Thyroid gland (tissue), 4 donors: ENCODE measurements at regions not wholly inside any gene's neighbourhood (a gene's known extent, or its start where the extent isn't known, plus 50 kb on each side); places are given as distances from the start of the nearest gene placed in this dataset.
"Not testable (repeated sequence)": the region's sequence is repeated elsewhere in the genome, so short reads cannot be mapped to it uniquely, and the experiment has no call there.

Experiments
- DNase-seq, 2 donors: peaks; one replicate each; pipeline ENCODE4 v3.0.0-alpha.2; 2019
- H3K27ac ChIP-seq, 3 donors: fragments of 200-600 bp; sonication (generic); 1 replicate in 2 of 3; 2 replicates in 1 of 3; pipeline ENCODE4 v1.5.1; 2016 to 2019; ENCODE audit warnings: mild to moderate bottlenecking in 1 of 3, moderate library complexity in 1 of 3
- H3K27me3 ChIP-seq: fragments of 200-600 bp; sonication (generic); one replicate; pipeline ENCODE4 v1.5.1; 2019
- H3K36me3 ChIP-seq, 2 donors: fragments of 200-600 bp; sonication (generic); one replicate each; pipeline ENCODE4 v1.5.1; 2016 to 2019
- H3K4me1 ChIP-seq, 2 donors: fragments of 200-600 bp; sonication (generic); one replicate each; pipeline ENCODE4 v1.5.1; 2017 to 2019
- H3K4me3 ChIP-seq, 3 donors: fragments of 200-600 bp; sonication (generic); replicated peaks in 1 of 3; 1 replicate in 2 of 3; 2 replicates in 1 of 3; pipeline ENCODE4 v1.5.1; 2016; ENCODE audit warnings: mild to moderate bottlenecking in 1 of 3
- H3K9me3 ChIP-seq: fragments of 200-600 bp; sonication (generic); one replicate; pipeline ENCODE4 v1.5.1; 2017
- POLR2A ChIP-seq, 2 donors: fragments of 450-650 bp; IDR thresholded peaks; one replicate each; pipeline ENCODE4 v1.6.1; 2017; ENCODE audit warnings: antibody characterized with exemption in 2 of 2, mild to moderate bottlenecking in 2 of 2, moderate library complexity in 1 of 2
- WGBS, 2 donors: methylation state at CpG; one replicate each; pipeline ENCODE4 v1.1.5; 2017; 5-methylcytosine and 5-hydroxymethylcytosine counted together
- intact Hi-C: fragments of 100-400 bp; cut with DNase I; formaldehyde crosslinking; loops from one replicate; pipeline ENCODE4 v1.15.1; 2023
- TF ChIP-seq, protein P1 (sequence below), 6 experiments: fragments of 200-600 bp in 3 of 6; fragments of 450-650 bp in 3 of 6; sonication (generic) in 3 of 6; IDR thresholded peaks; one replicate each; pipeline ENCODE4 v1.5.1; 2016 to 2019; ENCODE audit warnings: antibody characterized with exemption in 6 of 6, mild to moderate bottlenecking in 2 of 6, inconsistent platforms in 1 of 6, moderate library complexity in 1 of 6

DNA sequence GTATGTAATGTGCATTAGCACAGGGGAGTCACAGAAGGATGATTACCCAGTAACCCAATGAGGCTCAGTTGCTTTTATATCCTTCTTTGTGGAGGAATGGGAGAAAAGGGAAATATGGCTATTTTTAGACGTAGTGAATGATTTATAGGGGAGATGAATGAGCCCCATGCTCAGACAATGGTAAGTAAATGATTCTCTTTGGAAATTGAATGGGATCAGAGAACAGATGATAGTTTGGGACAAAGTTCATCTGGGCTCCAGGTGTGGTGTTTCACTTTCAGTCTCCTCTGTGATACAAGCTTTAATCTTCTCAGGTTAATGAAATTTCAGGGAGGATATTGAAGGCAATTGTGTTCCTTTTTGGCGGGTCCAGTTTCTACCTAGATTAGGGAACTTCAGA, 63.0 kb upstream of the MPP7 start:
- no peaks in the 10 kb centered on the region for H3K9me3 ChIP-seq

DNA sequence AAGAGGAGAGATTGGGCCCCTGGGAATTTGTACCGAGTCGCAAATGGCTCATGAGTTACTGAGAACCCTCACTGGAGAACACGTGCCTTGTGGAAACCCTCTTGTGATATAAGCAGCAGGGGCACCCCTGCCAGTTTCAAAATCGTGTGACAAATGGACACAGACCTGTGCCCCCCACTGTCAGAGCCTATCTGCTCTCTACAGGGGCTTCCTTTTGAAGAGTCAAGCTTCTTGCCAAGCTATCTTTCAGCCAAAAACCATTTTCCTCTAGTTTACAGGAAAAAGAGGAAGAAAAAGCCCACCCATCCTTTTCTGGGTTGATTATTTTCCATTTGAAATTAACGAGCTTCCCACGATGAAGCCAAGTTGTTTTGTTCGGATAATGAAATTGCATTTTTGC, 64.1 kb upstream of the MPP7 start:
- H3K27me3 ChIP-seq: no peaks in the 10 kb centered on the region
- H3K27ac ChIP-seq: no peak overlapping the region
- intact Hi-C loops: no loop called here
- no peaks in the 10 kb centered on the region for H3K4me1 ChIP-seq
- no peak for TF ChIP-seq POLR2A (IDR thresholded peaks at IDR 0.05)
- TF ChIP-seq, protein P1, sequence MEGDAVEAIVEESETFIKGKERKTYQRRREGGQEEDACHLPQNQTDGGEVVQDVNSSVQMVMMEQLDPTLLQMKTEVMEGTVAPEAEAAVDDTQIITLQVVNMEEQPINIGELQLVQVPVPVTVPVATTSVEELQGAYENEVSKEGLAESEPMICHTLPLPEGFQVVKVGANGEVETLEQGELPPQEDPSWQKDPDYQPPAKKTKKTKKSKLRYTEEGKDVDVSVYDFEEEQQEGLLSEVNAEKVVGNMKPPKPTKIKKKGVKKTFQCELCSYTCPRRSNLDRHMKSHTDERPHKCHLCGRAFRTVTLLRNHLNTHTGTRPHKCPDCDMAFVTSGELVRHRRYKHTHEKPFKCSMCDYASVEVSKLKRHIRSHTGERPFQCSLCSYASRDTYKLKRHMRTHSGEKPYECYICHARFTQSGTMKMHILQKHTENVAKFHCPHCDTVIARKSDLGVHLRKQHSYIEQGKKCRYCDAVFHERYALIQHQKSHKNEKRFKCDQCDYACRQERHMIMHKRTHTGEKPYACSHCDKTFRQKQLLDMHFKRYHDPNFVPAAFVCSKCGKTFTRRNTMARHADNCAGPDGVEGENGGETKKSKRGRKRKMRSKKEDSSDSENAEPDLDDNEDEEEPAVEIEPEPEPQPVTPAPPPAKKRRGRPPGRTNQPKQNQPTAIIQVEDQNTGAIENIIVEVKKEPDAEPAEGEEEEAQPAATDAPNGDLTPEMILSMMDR (IDR thresholded peaks at IDR 0.05): no peak
- DNase-seq: no peak
- no peaks in the 10 kb centered on the region for H3K36me3 ChIP-seq
- H3K9me3 ChIP-seq: no peaks in the 10 kb centered on the region
- 55 to 63% methylated on average over 7 of the region's 7 CpGs for WGBS, 2 donors
- H3K4me3 ChIP-seq: no peak overlapping the region

More for the DNA sequence above, 63.0 kb upstream of the MPP7 start:
- no peaks in the 10 kb centered on the region for H3K27me3 ChIP-seq
- H3K27ac ChIP-seq: no peak overlapping the region
- intact Hi-C loops: no loop called here
- H3K4me3 ChIP-seq: no peak overlapping the region
- H3K4me1 ChIP-seq: no peaks in the 10 kb centered on the region
- 71 to 77% methylated on average over 2 of the region's 2 CpGs for WGBS, 2 donors
- TF ChIP-seq POLR2A (IDR thresholded peaks at IDR 0.05): no peak
- no peaks in the 10 kb centered on the region for H3K36me3 ChIP-seq
- DNase-seq: no peak

DNA sequence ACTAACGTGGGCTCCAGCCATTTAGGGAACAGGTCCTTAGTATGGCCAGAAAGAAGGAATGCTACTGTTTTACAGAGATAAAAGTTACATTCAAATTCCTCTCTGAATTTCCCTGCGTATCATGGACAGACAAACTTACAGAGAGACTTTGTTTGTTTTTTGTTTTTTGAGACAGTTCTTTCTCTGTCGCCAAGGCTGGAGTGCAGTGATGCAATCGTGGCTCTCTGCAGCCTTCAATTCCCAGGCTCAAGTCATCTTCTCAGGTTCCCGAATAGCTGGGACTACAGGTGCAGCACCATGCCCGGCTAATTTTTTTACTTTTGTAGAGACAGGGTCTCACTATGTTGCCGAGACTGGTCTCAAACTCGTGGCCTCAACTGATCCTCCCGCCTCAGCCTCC, 64.5 kb upstream of the MPP7 start:
- Histone ChIP-seq H3K27ac (no peak overlapping the region), H3K4me1 (no peaks in the 10 kb centered on the region), H3K9me3 (no peaks in the 10 kb centered on the region), H3K27me3 (no peaks in the 10 kb centered on the region), H3K4me3 (no peak overlapping the region), H3K36me3 (no peaks in the 10 kb centered on the region)
- TF ChIP-seq, protein P1 (IDR thresholded peaks at IDR 0.05): no peak
- TF ChIP-seq POLR2A (IDR thresholded peaks at IDR 0.05): no peak
- DNase-seq: no peak
- intact Hi-C loops: no loop called here
- WGBS, 2 donors: 67 to 68% methylated on average over 9 of the region's 9 CpGs

DNA sequence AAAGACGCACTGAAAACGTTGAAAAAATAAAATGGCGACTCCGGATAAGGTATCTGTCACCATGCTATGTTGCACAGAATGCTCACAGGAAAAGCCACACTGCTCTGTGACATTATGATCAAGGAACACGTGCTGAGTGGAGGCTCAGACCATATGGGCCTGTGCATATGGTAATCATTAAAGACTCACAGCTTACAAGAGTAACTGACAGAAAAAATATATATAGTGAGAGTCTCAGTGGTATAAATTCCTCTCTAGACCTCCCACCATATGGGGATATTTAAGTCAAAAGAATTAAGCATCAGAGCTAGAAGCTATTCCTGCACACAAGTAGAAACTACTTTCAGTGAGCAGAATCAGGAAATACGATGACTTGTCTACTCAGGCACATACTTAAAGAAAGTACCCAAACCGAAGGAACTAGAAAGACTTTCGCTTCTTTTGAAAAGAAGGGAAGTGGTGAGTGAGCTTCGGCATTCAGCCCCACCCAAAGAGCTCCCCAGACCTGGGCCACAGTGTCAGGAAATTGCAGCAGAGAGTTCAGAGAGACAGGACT, 65.1 kb upstream of the MPP7 start:
- 57 to 63% methylated on average over 9 of the region's 9 CpGs for WGBS, 2 donors
- H3K36me3 ChIP-seq: no peaks in the 10 kb centered on the region
- no peak overlapping the region for H3K27ac ChIP-seq
- no peaks in the 10 kb centered on the region for H3K4me1 ChIP-seq
- no peak overlapping the region for H3K4me3 ChIP-seq
- no peaks in the 10 kb centered on the region for H3K27me3 ChIP-seq
- H3K9me3 ChIP-seq: no peaks in the 10 kb centered on the region
- TF ChIP-seq, protein P1 (IDR thresholded peaks at IDR 0.05): no peak
- no peak for TF ChIP-seq POLR2A (IDR thresholded peaks at IDR 0.05)
- peak in 1 of 2 donors; percentile 6 for DNase-seq
- intact Hi-C loops: no loop called here

DNA sequence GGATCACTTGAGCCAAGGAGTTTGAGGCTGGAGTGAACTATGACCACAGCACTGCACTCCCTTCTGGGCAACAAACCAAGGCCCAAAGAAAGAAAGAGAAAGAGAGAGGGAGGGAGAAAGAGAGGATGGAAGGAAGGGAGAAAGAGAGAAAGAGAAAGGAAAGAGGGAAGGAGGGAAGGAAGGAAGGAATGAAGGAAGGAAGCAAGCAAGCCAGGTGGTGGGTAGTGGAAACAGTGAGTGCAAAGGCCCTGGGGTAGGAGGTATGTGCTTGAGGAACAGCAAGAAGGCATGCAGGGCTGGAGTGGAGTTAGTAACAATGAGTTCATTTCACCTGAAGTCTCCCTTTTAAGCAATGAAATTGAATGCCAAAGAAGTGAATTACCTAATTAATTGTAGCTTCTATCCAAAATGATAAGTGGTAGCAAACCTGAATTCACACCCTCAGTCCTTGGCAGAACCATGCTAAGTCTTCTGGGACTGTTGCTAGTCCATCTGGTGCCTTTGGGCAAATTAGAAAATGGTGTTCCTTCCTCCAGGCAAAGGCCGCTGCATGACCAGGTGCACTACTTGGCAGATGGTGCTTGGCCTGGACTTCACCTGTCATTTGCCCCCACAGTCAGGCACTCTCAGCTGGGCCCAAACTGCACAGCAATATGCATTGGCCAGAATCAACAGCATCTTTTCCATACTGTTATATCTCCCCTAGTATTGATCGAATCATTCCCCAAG, 67.4 kb upstream of the MPP7 start:
- intact Hi-C loops: no loop called here
- WGBS, 2 donors: 100% methylated on average over 2 of the region's 2 CpGs
- Histone ChIP-seq H3K4me1 (no peaks in the 10 kb centered on the region), H3K27ac (no peak overlapping the region), H3K4me3 (no peak overlapping the region), H3K27me3 (no peaks in the 10 kb centered on the region), H3K36me3 (no peaks in the 10 kb centered on the region), H3K9me3 (no peaks in the 10 kb centered on the region)
- DNase-seq: no peak
- TF ChIP-seq, protein P1 (IDR thresholded peaks at IDR 0.05): no peak
- no peak for TF ChIP-seq POLR2A (IDR thresholded peaks at IDR 0.05)

DNA sequence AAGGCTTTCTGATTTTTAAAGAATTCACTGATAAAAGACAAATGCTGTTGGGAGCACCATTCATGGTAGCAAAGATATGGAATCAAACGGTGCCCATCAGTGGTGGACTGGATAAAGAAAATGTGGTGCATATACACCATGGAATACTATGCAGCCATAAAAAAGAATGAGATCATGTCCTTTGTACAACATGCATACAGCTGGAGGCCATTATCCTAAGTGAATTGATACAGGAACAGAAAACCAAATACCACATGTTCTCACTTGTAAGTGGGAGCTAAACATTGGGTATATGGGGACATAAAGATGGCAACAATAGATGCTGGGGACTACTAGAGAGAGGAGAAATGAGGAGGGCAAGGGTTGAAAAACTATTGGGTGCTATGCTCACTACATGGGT, 68.8 kb upstream of the MPP7 start:
- H3K9me3 ChIP-seq, H3K4me1 ChIP-seq, H3K4me3 ChIP-seq, DNase-seq, H3K27ac ChIP-seq, intact Hi-C loops, H3K27me3 ChIP-seq, H3K36me3 ChIP-seq: not testable (repeated sequence)
- WGBS, 2 donors: 94 to 95% methylated on average over 1 of the region's 1 CpG
